ENCODE measurements at regions not wholly inside any gene's neighbourhood (a gene's known extent, or its start where the extent isn't known, plus 50 kb on each side); places are given as distances from the start of the nearest gene placed in this dataset.

DNA sequence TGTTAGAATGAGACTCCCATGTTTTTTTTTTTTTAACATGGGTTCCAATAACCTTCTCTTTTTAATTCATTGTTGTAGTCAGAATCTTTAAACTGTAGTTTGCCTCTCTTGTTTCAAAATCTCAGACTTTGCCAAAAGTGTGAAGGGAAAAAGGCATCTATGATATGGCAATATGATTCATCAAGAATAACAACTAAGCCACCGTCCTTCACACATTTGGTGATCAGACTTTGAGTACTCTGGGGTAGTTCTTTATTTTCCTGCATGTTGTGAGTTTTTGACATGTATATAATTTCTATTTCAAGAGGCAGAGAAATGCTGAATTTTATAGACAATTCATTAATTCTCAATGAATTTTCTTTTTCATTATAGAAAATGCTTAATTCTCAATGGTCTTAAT is 53.5 kb upstream of the CERS6 start:
- no peaks in the 10 kb centered on the region for H3K27me3 ChIP-seq (replicated peaks; ENCODE audit: insufficient read depth)
- no peak overlapping the region for H3K4me3 ChIP-seq
- TF ChIP-seq, protein P1, sequence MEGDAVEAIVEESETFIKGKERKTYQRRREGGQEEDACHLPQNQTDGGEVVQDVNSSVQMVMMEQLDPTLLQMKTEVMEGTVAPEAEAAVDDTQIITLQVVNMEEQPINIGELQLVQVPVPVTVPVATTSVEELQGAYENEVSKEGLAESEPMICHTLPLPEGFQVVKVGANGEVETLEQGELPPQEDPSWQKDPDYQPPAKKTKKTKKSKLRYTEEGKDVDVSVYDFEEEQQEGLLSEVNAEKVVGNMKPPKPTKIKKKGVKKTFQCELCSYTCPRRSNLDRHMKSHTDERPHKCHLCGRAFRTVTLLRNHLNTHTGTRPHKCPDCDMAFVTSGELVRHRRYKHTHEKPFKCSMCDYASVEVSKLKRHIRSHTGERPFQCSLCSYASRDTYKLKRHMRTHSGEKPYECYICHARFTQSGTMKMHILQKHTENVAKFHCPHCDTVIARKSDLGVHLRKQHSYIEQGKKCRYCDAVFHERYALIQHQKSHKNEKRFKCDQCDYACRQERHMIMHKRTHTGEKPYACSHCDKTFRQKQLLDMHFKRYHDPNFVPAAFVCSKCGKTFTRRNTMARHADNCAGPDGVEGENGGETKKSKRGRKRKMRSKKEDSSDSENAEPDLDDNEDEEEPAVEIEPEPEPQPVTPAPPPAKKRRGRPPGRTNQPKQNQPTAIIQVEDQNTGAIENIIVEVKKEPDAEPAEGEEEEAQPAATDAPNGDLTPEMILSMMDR (IDR thresholded peaks at IDR 0.05): no peak
- H3K36me3 ChIP-seq: no peaks in the 10 kb centered on the region
- H3K4me1 ChIP-seq (ENCODE audit: control insufficient read depth in 1 of 2, low read depth in 2 of 2): no peaks in the 10 kb centered on the region
- DNase-seq (ENCODE audit: low spot score) (no peak), ATAC-seq (ENCODE audit: insufficient number of reproducible peaks, low FRiP score, low read depth) (no peak)
- H3K9me3 ChIP-seq: no peaks in the 10 kb centered on the region
- no peak overlapping the region for H3K27ac ChIP-seq

DNA sequence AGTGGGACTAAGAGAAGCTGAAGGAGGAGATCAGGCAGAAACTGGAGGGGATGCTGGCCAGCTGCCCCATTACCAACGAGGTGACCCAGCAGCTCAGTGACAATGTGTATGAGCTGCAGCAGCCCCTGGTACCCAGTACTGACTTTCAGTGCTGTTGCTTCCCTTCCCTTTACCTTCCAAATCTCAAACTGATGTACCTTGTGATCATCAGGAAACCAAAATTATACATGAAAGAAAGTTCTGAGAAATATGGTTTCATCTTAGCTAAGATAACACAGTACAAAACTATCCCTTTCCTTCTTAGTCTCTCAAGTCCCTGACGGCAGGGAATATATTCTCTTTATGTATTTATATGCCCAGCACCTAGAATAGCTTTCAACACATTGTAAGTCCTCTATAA is 52.3 kb upstream of the CERS6 start:
- Histone ChIP-seq H3K9me3 (no peaks in the 10 kb centered on the region), H3K4me1 (ENCODE audit: control insufficient read depth in 1 of 2, low read depth in 2 of 2) (no peaks in the 10 kb centered on the region), H3K4me3 (no peak overlapping the region), H3K36me3 (no peaks in the 10 kb centered on the region), H3K27ac (no peak overlapping the region), H3K27me3 (replicated peaks; ENCODE audit: insufficient read depth) (no peaks in the 10 kb centered on the region)
- DNase-seq (ENCODE audit: low spot score) (no peak), ATAC-seq (ENCODE audit: insufficient number of reproducible peaks, low FRiP score, low read depth) (no peak)
- TF ChIP-seq, protein P1 (IDR thresholded peaks at IDR 0.05): no peak

DNA sequence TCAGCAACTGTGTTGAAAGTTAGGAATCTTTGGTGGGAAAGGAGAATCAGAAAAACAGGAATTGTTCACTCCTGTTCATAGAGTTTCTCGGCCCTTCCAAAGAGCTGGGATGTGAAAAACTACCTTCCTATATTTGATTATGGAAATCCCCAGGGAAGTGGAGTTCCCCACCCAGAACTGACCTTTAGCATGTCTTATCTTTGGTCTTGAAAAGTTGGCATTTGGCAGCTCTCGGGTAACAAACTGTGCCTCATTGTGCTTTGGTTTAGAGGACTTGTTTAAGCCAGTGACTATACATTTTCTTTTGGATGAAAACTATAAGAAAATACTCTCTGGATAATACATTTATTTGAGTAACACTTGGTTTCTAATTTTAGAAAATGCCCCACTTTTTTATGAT is 51.3 kb upstream of the CERS6 start:
- H3K4me1 ChIP-seq (ENCODE audit: control insufficient read depth in 1 of 2, low read depth in 2 of 2): no peaks in the 10 kb centered on the region
- no peaks in the 10 kb centered on the region for H3K27me3 ChIP-seq (replicated peaks; ENCODE audit: insufficient read depth)
- H3K36me3 ChIP-seq: no peaks in the 10 kb centered on the region
- H3K4me3 ChIP-seq: no peak overlapping the region
- DNase-seq (ENCODE audit: low spot score) (no peak), ATAC-seq (ENCODE audit: insufficient number of reproducible peaks, low FRiP score, low read depth) (no peak)
- TF ChIP-seq, protein P1 (IDR thresholded peaks at IDR 0.05): no peak
- H3K9me3 ChIP-seq: no peaks in the 10 kb centered on the region
- no peak overlapping the region for H3K27ac ChIP-seq
